Mesendoderm (in vitro differentiated cells): ENCODE measurements at regions not wholly inside any gene's neighbourhood (a gene's known extent, or its start where the extent isn't known, plus 50 kb on each side); places are given as distances from the start of the nearest gene placed in this dataset.

Source experiments
- DNase-seq: peaks from one replicate; pipeline ENCODE4 v3.0.0; 2013
- H2AK5ac ChIP-seq: 2 replicates; pipeline ENCODE4 v1.6.1; 2013; ENCODE audit warnings: low read length, inconsistent platforms
- H2BK120ac ChIP-seq: 2 replicates; pipeline ENCODE4 v1.6.1; 2013; ENCODE audit warnings: low read depth, mild to moderate bottlenecking, low read length, moderate library complexity, mixed read lengths
- H2BK15ac ChIP-seq: replicated peaks from 2 replicates; pipeline ENCODE4 v1.6.1; 2013; ENCODE audit warnings: low read depth, mild to moderate bottlenecking, moderate library complexity
- H2BK5ac ChIP-seq: 2 replicates; pipeline ENCODE4 v1.6.1; 2013; ENCODE audit warnings: low read length, inconsistent platforms
- H3K18ac ChIP-seq: 2 replicates; pipeline ENCODE4 v1.6.1; 2013; ENCODE audit warnings: mild to moderate bottlenecking, low read length, mixed read lengths
- H3K23ac ChIP-seq: one replicate; pipeline ENCODE4 v1.6.1; 2013; ENCODE audit warnings: low read length
- H3K27ac ChIP-seq: 2 replicates; pipeline ENCODE4 v1.5.1; 2013; ENCODE audit warnings: low read depth, mild to moderate bottlenecking, inconsistent platforms, low read length, moderate library complexity
- H3K27me3 ChIP-seq: 2 replicates; pipeline ENCODE4 v1.6.1; 2013; ENCODE audit warnings: low read length, control low read depth, mild to moderate bottlenecking, inconsistent platforms; ENCODE audit not compliant: insufficient read depth, poor library complexity
- H3K36me3 ChIP-seq: 2 replicates; pipeline ENCODE4 v1.6.1; 2013; ENCODE audit warnings: low read length, inconsistent platforms; ENCODE audit not compliant: control insufficient read depth, insufficient read depth
- H3K4ac ChIP-seq: one replicate; pipeline ENCODE4 v1.6.1; 2013; ENCODE audit warnings: low read depth, mild to moderate bottlenecking, low read length, moderate library complexity
- H3K4me1 ChIP-seq: 2 replicates; pipeline ENCODE4 v1.6.1; 2013; ENCODE audit warnings: low read depth, low read length, inconsistent platforms; ENCODE audit not compliant: control insufficient read depth
- H3K4me2 ChIP-seq: 2 replicates; pipeline ENCODE4 v1.6.1; 2013; ENCODE audit warnings: low read length
- H3K4me3 ChIP-seq: 2 replicates; pipeline ENCODE4 v1.5.1; 2013; ENCODE audit warnings: mild to moderate bottlenecking, low read length
- H3K56ac ChIP-seq: one replicate; pipeline ENCODE4 v1.6.1; 2013; ENCODE audit warnings: low read length
- H3K79me1 ChIP-seq: 2 replicates; pipeline ENCODE4 v1.6.1; 2013; ENCODE audit warnings: low read length, inconsistent platforms
- H3K79me2 ChIP-seq: 2 replicates; pipeline ENCODE4 v1.6.1; 2013; ENCODE audit warnings: mild to moderate bottlenecking, low read length; ENCODE audit not compliant: control insufficient read depth, insufficient read depth
- H3K9ac ChIP-seq: 2 replicates; pipeline ENCODE4 v1.6.1; 2013; ENCODE audit warnings: low read length, inconsistent platforms
- H4K5ac ChIP-seq: one replicate; pipeline ENCODE4 v1.6.1; 2013; ENCODE audit warnings: low read length
- H4K8ac ChIP-seq: one replicate; pipeline ENCODE4 v1.6.1; 2013; ENCODE audit warnings: low read depth, mild to moderate bottlenecking, control low read depth, low read length, moderate library complexity
- WGBS: extraction: QIAGEN DNeasy Blood & Tissue Kit; methylation state at CpG from one replicate; pipeline ENCODE4 v1.1.7; 2013; ENCODE audit warnings: low lambda C conversion rate, missing lambda C conversion rate; ENCODE audit not compliant: insufficient coverage; ENCODE audit errors: extremely low coverage; 5-methylcytosine and 5-hydroxymethylcytosine counted together

DNA sequence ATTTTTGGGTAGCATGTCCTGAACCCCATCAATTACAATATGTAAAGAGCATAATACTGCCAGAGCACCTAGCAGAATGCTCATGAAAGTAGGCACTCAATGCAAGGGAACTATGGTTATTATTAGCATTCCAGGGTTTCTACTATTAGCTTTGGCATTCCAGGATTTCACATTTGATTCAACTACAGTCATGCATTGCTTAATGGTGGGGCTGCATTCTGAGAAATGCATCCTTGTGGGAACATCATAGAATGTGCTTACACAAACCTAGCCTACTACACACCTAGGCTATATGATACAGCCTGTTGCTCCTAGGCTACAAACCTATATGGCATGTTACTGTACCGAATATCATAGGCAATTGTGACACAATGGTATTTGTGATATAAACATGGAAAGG lies 247.8 kb downstream of the CD83 start:
- Histone ChIP-seq H3K79me1 (no peaks in the 10 kb centered on the region), H4K5ac (no peak overlapping the region), H3K4me1 (peaks cover 3% of the 10 kb centered on the region), H2AK5ac (no peak overlapping the region), H3K23ac (no peak overlapping the region), H3K36me3 (no peaks in the 10 kb centered on the region), H3K56ac (no peak overlapping the region), H3K4me3 (no peak overlapping the region), H4K8ac (no peak overlapping the region), H3K9ac (no peak overlapping the region), H2BK5ac (no peak overlapping the region), H3K27ac (no peak overlapping the region), H3K27me3 (no peaks in the 10 kb centered on the region), H3K4me2 (no peak overlapping the region), H3K4ac (no peak overlapping the region), H3K79me2 (no peaks in the 10 kb centered on the region), H3K18ac (no peak overlapping the region), H2BK15ac (no peak overlapping the region), H2BK120ac (no peak overlapping the region)
- WGBS = no CpG with 5 or more reads among the region's 1 CpG
- no peak for DNase-seq

DNA sequence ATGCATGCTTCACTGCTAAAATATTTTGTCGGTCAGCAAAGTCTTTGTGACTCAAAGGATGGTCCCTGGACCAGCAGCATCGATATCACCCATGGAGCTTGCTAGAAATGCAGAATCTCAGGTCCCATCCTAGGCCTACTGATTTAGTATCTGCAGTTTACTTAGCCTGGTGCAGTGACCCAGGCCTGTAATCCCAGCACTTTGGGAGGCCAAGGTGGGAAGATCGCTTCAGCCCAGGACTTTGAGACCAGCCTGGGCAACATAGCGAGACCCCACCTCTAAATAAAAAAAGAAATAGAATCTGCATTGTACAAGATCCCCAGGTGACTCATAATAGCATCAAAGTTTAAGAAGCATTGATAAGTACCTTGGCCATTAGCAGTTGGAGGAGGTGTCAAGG lies 248.7 kb downstream of the CD83 start:
- Histone ChIP-seq H4K8ac (no peak overlapping the region), H3K4ac (no peak overlapping the region), H3K4me3 (no peak overlapping the region), H3K23ac (no peak overlapping the region), H3K4me2 (no peak overlapping the region), H2BK5ac (no peak overlapping the region), H3K79me2 (no peaks in the 10 kb centered on the region), H3K27me3 (no peaks in the 10 kb centered on the region), H3K36me3 (no peaks in the 10 kb centered on the region), H2AK5ac (no peak overlapping the region), H3K56ac (no peak overlapping the region), H2BK15ac (no peak overlapping the region), H3K4me1 (peaks cover 3% of the 10 kb centered on the region), H3K27ac (no peak overlapping the region), H2BK120ac (no peak overlapping the region), H4K5ac (no peak overlapping the region), H3K79me1 (no peaks in the 10 kb centered on the region), H3K9ac (no peak overlapping the region), H3K18ac (no peak overlapping the region)
- WGBS = no CpG with 5 or more reads among the region's 4 CpGs
- DNase-seq = no peak

DNA sequence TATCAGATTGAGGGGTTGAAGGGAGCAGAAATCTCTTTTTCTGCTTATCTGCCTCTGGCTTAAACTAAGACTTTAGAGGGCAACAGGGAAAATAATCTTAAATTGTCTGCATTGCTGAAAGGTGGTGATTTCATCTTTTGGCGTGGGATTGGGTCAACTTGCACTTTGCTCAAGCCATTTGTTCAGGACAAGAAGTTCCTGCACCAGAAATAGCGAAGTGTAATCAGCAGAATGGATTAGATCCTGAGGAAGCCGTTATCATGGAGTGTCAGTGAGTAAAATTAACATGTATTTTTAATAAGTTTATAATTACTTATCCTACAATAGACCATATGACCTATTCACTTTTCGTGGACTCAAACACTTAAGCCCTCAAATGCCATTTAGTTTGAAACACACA lies 249.3 kb downstream of the CD83 start:
- Histone ChIP-seq H4K5ac (no peak overlapping the region), H2AK5ac (no peak overlapping the region), H4K8ac (no peak overlapping the region), H3K56ac (no peak overlapping the region), H3K36me3 (no peaks in the 10 kb centered on the region), H2BK5ac (no peak overlapping the region), H3K79me2 (no peaks in the 10 kb centered on the region), H3K23ac (no peak overlapping the region), H3K79me1 (no peaks in the 10 kb centered on the region), H3K18ac (no peak overlapping the region), H3K4me2 (no peak overlapping the region), H2BK15ac (no peak overlapping the region), H3K27ac (no peak overlapping the region), H3K4me3 (no peak overlapping the region), H3K4me1 (peaks cover 3% of the 10 kb centered on the region), H3K4ac (no peak overlapping the region), H3K27me3 (no peaks in the 10 kb centered on the region), H3K9ac (no peak overlapping the region), H2BK120ac (no peak overlapping the region)
- DNase-seq = peak; percentile 22
- WGBS = no CpG with 5 or more reads among the region's 4 CpGs

GRCh38 chr6:14367296-14367695 lies 249.7 kb downstream of the CD83 start:
- Histone ChIP-seq H2BK5ac (no peak overlapping the region), H3K4me1 (peaks cover 3% of the 10 kb centered on the region), H2BK120ac (no peak overlapping the region), H3K79me1 (no peaks in the 10 kb centered on the region), H2AK5ac (no peak overlapping the region), H2BK15ac (no peak overlapping the region), H3K18ac (no peak overlapping the region), H3K4me2 (no peak overlapping the region), H3K27me3 (no peaks in the 10 kb centered on the region), H3K4ac (no peak overlapping the region), H3K23ac (no peak overlapping the region), H3K4me3 (no peak overlapping the region), H3K79me2 (no peaks in the 10 kb centered on the region), H3K36me3 (no peaks in the 10 kb centered on the region), H3K27ac (no peak overlapping the region), H3K9ac (no peak overlapping the region), H4K5ac (no peak overlapping the region), H3K56ac (no peak overlapping the region), H4K8ac (no peak overlapping the region)
- WGBS = no CpG with 5 or more reads among the region's 2 CpGs
- DNase-seq = no peak

GRCh38 chr6:14369717-14370116 lies 252.1 kb downstream of the CD83 start:
- no peak overlapping the region for H2BK15ac ChIP-seq
- H3K4me2 ChIP-seq = no peak overlapping the region
- H3K4me3 ChIP-seq = no peak overlapping the region
- no peak overlapping the region for H2BK120ac ChIP-seq
- peak; percentile 35 for DNase-seq
- H3K79me1 ChIP-seq = no peaks in the 10 kb centered on the region
- H3K23ac ChIP-seq = no peak overlapping the region
- no peaks in the 10 kb centered on the region for H3K27me3 ChIP-seq
- H3K27ac ChIP-seq = no peak overlapping the region
- H4K8ac ChIP-seq = no peak overlapping the region
- no peak overlapping the region for H2BK5ac ChIP-seq
- H3K79me2 ChIP-seq = no peaks in the 10 kb centered on the region
- H3K4me1 ChIP-seq = peaks cover 3% of the 10 kb centered on the region
- no peaks in the 10 kb centered on the region for H3K36me3 ChIP-seq
- H3K4ac ChIP-seq = no peak overlapping the region
- no CpG with 5 or more reads among the region's 3 CpGs for WGBS
- H2AK5ac ChIP-seq = no peak overlapping the region
- H3K18ac ChIP-seq = no peak overlapping the region
- no peak overlapping the region for H3K9ac ChIP-seq
- no peak overlapping the region for H4K5ac ChIP-seq
- no peak overlapping the region for H3K56ac ChIP-seq

DNA sequence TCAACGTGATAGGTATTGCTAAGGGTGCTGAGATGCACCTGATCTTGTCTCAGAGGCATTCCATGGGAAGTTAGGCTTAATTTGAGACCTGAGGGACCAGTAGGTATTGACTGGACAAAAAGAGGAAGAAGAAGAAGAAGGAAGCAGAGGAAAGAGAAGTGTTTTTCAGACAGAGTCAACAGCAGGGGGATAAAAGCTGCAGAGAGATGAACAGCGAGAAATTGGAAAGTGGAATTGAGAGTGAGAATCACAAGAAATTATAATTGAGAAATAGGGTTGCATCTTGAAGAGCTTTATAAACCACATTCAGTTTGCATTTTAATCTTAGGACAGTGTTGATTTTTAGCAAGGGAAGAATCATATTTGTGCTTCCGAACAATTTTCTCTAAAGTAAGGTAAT lies 254.0 kb downstream of the CD83 start:
- Histone ChIP-seq H2BK15ac (no peak overlapping the region), H3K4me2 (no peak overlapping the region), H3K79me1 (no peaks in the 10 kb centered on the region), H3K4ac (no peak overlapping the region), H3K27ac (no peak overlapping the region), H3K18ac (no peak overlapping the region), H4K5ac (no peak overlapping the region), H3K23ac (no peak overlapping the region), H4K8ac (no peak overlapping the region), H2AK5ac (no peak overlapping the region), H3K36me3 (no peaks in the 10 kb centered on the region), H2BK120ac (no peak overlapping the region), H3K9ac (no peak overlapping the region), H3K27me3 (no peaks in the 10 kb centered on the region), H3K4me1 (peaks cover 3% of the 10 kb centered on the region), H3K79me2 (no peaks in the 10 kb centered on the region), H3K56ac (no peak overlapping the region), H2BK5ac (no peak overlapping the region), H3K4me3 (no peak overlapping the region)
- WGBS = no CpG with 5 or more reads among the region's 3 CpGs
- DNase-seq = no peak
